ENCODE measurements at regions not wholly inside any gene's neighbourhood (a gene's known extent, or its start where the extent isn't known, plus 50 kb on each side); places are given as distances from the start of the nearest gene placed in this dataset.
"Not testable (repeated sequence)": the region's sequence is repeated elsewhere in the genome, so short reads cannot be mapped to it uniquely, and the experiment has no call there.

DNA sequence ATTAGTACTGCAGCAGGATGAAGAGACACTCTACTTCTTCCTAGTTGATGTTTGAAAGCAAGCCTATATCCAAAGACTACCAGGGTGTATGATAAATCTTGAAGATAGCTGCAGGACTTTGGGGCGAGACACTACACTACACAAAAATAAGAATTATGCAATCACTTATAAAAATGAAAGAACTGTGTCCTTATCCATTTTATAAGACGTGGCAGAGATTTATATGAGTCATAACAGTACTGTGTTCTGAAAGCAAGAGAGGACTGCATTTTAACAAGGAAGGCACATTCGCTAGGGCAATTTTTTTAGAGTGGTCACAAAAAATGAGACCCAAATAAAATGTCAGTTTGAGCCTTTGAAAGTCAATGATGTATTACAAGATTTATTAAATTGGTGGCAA, 617.0 kb upstream of the LINC00305 start:
- H3K27ac ChIP-seq (ENCODE audit: low read length), result no peak overlapping the region
- no peaks in the 10 kb centered on the region for H3K9me3 ChIP-seq (ENCODE audit: control insufficient read depth, low read depth, low read length)

DNA sequence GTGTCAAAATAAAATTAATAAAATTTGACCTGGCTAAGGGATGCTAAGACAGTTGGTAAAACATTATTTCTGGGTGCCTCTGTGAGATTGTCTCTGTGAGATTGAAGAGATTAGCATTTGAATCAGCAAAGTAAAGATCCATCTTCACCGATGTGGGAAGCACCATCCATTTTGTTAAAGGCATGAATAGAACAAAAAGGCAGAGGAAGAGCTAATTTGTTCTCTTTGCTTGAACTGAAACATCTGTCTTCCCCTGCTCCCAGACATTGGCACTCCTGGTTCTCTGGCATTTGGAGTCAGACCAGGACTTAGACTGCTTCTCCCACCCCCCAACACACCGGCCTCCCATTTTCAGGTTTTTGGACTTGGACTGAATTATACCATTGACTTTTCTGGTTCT, 603.8 kb upstream of the LINC00305 start:
- Histone ChIP-seq H3K36me3 (ENCODE audit: control insufficient read depth, low read depth, low read length) (no peaks in the 10 kb centered on the region), H3K27ac (ENCODE audit: low read length) (no peak overlapping the region), H3K4me3 (ENCODE audit: low read length) (no peak overlapping the region), H3K9ac (ENCODE audit: low read length) (no peak overlapping the region), H3K9me3 (ENCODE audit: control insufficient read depth, low read depth, low read length) (no peaks in the 10 kb centered on the region), H3K27me3 (ENCODE audit: control insufficient read depth, insufficient read depth, low read length) (no peaks in the 10 kb centered on the region), H3K4me1 (ENCODE audit: control insufficient read depth, low read depth, low read length) (peaks cover 15% of the 10 kb centered on the region)

More for the DNA sequence above, 617.0 kb upstream of the LINC00305 start:
- Histone ChIP-seq H3K4me3 (ENCODE audit: low read length) (no peak overlapping the region), H3K27me3 (ENCODE audit: control insufficient read depth, insufficient read depth, low read length) (no peaks in the 10 kb centered on the region), H3K36me3 (ENCODE audit: control insufficient read depth, low read depth, low read length) (no peaks in the 10 kb centered on the region), H3K4me1 (ENCODE audit: control insufficient read depth, low read depth, low read length) (no peaks in the 10 kb centered on the region), H3K9ac (ENCODE audit: low read length) (no peak overlapping the region)

DNA sequence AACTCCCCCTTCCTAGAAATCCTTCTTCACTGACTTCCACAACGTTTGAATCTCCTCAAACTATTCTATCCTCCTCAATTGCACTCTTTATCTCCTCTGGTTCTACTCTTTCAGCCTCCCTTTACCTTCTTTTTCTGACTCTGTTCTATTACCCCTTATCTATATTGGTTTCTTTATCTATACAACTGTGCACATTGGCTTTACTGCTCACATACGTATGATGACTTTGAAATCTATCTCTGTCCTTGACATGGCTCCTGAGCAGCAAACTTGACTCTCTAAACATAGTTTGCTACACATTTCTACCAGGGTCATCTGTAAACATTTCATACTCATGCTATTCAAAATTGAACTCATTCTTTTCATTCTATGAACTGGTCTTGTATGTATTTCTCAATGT, 601.0 kb upstream of the LINC00305 start:
- H3K9ac ChIP-seq (ENCODE audit: low read length), result no peak overlapping the region
- no peak overlapping the region for H3K27ac ChIP-seq (ENCODE audit: low read length)
- no peaks in the 10 kb centered on the region for H3K36me3 ChIP-seq (ENCODE audit: control insufficient read depth, low read depth, low read length)
- H3K4me1 ChIP-seq (ENCODE audit: control insufficient read depth, low read depth, low read length), result peaks cover 15% of the 10 kb centered on the region
- H3K27me3 ChIP-seq (ENCODE audit: control insufficient read depth, insufficient read depth, low read length), result no peaks in the 10 kb centered on the region
- H3K4me3 ChIP-seq (ENCODE audit: low read length), result no peak overlapping the region
- H3K9me3 ChIP-seq (ENCODE audit: control insufficient read depth, low read depth, low read length), result no peaks in the 10 kb centered on the region

DNA sequence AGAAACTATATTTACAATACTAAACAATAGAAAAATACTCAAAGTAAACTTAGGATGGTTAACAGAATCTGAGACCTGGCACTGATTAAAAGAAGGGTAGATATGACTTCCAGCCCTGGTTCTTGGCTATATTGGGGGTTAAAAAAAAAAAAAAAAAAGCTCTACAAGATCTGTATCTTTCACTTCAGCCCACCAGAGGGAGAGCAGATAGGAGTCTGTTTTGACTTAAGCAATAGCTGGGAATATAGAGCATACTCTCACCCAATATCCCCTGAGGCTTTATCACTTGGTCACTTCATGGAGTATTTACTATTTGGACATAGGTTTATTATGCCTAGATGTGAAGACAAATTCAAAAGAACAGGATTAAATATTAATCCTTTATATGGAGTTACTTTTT, 598.9 kb upstream of the LINC00305 start:
- Histone ChIP-seq H3K36me3 (ENCODE audit: control insufficient read depth, low read depth, low read length) (no peaks in the 10 kb centered on the region), H3K27me3 (ENCODE audit: control insufficient read depth, insufficient read depth, low read length) (no peaks in the 10 kb centered on the region), H3K4me3 (ENCODE audit: low read length) (no peak overlapping the region), H3K9me3 (ENCODE audit: control insufficient read depth, low read depth, low read length) (no peaks in the 10 kb centered on the region), H3K4me1 (ENCODE audit: control insufficient read depth, low read depth, low read length) (peaks cover 6% of the 10 kb centered on the region), H3K27ac (ENCODE audit: low read length) (no peak overlapping the region), H3K9ac (ENCODE audit: low read length) (no peak overlapping the region)

DNA sequence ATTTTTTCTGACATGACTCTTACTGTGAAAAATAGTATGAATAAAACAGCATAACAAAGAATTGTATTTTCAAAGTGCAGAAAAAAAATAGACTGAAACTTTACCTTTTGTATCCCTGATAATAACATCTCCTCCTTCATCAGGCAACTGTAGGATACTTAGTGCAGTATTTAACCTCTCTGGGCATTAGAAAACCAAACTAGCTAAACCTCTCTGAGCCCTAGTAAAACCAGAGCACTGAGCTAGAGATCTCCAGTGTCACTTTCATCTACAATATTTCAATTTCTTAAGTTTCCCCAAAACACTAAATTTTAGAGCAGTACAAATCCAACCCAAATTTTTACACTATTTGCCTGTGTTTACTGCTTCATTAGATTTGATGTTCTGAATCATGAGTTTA, 594.0 kb upstream of the LINC00305 start:
- H3K9me3 ChIP-seq (ENCODE audit: control insufficient read depth, low read depth, low read length), result no peaks in the 10 kb centered on the region
- H3K36me3 ChIP-seq (ENCODE audit: control insufficient read depth, low read depth, low read length), result no peaks in the 10 kb centered on the region
- H3K4me1 ChIP-seq (ENCODE audit: control insufficient read depth, low read depth, low read length), result no peaks in the 10 kb centered on the region
- H3K27ac ChIP-seq (ENCODE audit: low read length), result no peak overlapping the region
- no peak overlapping the region for H3K4me3 ChIP-seq (ENCODE audit: low read length)
- no peak overlapping the region for H3K9ac ChIP-seq (ENCODE audit: low read length)
- no peaks in the 10 kb centered on the region for H3K27me3 ChIP-seq (ENCODE audit: control insufficient read depth, insufficient read depth, low read length)

DNA sequence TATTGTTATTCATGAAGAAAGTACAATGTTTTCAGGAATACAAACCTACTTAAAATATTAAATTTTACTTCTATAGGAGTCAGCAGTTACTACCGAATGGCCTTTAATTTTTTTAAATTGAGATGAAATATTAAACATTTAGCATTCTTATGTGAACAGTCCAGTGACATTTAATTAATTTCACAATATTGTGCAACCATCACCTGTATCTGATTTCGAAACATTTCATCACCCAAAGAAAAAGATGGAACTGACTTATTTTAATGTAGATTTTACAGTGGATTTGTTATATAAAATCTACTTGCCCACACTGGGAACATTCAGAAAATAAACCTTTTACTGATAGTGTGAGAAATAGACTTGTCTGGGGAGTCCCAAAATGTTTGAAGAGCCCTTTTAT, 585.2 kb upstream of the LINC00305 start:
- H3K9ac ChIP-seq (ENCODE audit: low read length), result no peak overlapping the region
- no peaks in the 10 kb centered on the region for H3K36me3 ChIP-seq (ENCODE audit: control insufficient read depth, low read depth, low read length)
- no peak overlapping the region for H3K4me3 ChIP-seq (ENCODE audit: low read length)
- no peaks in the 10 kb centered on the region for H3K9me3 ChIP-seq (ENCODE audit: control insufficient read depth, low read depth, low read length)
- no peak overlapping the region for H3K27ac ChIP-seq (ENCODE audit: low read length)
- no peaks in the 10 kb centered on the region for H3K4me1 ChIP-seq (ENCODE audit: control insufficient read depth, low read depth, low read length)
- H3K27me3 ChIP-seq (ENCODE audit: control insufficient read depth, insufficient read depth, low read length), result no peaks in the 10 kb centered on the region

DNA sequence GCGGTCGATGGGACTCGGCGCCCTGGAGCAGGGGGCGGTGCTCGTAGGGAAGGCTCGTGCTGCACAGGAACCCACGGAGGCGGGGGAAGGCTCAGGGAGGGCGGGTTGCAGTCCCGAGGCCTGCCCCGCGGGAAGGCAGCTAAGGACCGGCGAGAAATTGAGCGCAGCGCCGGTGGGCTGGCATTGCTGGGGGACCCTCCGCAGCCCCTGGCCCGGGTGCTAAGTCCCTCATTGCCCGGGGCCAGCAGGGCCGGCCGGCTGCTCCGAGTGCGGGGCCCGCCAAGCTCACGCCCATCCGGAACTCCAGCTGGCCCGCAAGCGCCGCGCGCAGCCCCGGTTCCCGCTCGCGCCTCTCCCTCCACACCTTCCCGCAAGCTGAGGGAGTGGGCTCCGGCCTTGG, 576.8 kb upstream of the LINC00305 start:
- not testable (repeated sequence) for H3K4me1 ChIP-seq (ENCODE audit: control insufficient read depth, low read depth, low read length); H3K36me3 ChIP-seq (ENCODE audit: control insufficient read depth, low read depth, low read length); H3K27me3 ChIP-seq (ENCODE audit: control insufficient read depth, insufficient read depth, low read length); H3K9ac ChIP-seq (ENCODE audit: low read length); H3K27ac ChIP-seq (ENCODE audit: low read length); H3K4me3 ChIP-seq (ENCODE audit: low read length); H3K9me3 ChIP-seq (ENCODE audit: control insufficient read depth, low read depth, low read length)

DNA sequence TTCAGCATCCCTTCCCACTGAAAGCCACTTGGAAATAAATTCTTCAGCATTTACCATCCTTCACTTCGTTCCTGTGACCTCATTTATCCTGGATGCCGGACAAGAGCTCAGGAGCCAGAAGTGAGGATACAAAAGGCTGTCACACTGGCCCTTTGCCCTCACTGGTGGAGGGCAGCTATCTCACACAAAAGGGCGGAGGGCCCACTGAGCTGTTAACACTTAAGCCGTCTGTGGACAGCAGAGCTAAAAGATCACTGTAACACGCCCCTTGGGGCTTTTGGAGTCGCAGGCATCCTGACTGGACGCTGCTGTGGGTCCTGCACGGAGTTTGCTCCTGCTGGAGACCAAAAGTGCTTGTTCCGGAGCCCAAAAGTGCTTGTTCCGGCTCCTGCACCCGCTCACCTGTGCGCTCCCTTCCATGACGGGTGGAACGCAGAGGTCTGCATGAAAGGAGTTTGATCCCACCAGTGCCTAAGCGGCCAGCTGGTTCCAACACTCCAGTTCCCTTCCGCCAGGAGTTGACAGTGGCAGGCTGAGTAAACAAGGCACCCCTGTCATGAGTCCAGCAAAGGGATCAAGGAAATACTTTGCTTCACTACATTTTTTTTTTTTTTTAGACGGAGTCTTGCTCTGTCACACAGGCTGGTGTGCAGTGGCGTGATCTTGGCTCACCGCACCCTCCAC, 572.0 kb upstream of the LINC00305 start:
- Histone ChIP-seq H3K4me1 (ENCODE audit: control insufficient read depth, low read depth, low read length) (no peaks in the 10 kb centered on the region), H3K4me3 (ENCODE audit: low read length) (no peak overlapping the region), H3K36me3 (ENCODE audit: control insufficient read depth, low read depth, low read length) (no peaks in the 10 kb centered on the region), H3K9me3 (ENCODE audit: control insufficient read depth, low read depth, low read length) (no peaks in the 10 kb centered on the region), H3K9ac (ENCODE audit: low read length) (no peak overlapping the region), H3K27ac (ENCODE audit: low read length) (no peak overlapping the region), H3K27me3 (ENCODE audit: control insufficient read depth, insufficient read depth, low read length) (no peaks in the 10 kb centered on the region)

DNA sequence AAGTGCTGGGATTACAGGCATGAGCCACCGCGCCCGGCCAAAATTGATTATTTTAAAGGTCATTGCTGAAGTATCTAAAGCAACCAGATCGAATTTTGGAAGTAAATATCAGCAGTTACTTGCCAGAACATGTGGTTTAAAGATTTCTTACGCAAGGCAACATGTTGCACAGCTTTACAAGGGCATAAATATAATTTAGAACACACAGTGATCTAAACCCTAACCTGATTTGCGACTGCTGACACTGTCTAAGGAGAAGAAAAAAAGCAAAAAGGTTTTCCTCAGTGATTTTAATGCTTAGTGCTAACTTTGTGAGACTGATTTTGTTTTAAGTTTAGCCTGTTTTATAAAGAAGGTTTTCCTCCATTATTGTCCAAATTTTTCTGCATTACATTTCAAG, 569.9 kb upstream of the LINC00305 start:
- Histone ChIP-seq H3K9me3 (ENCODE audit: control insufficient read depth, low read depth, low read length) (no peaks in the 10 kb centered on the region), H3K4me3 (ENCODE audit: low read length) (no peak overlapping the region), H3K27me3 (ENCODE audit: control insufficient read depth, insufficient read depth, low read length) (no peaks in the 10 kb centered on the region), H3K36me3 (ENCODE audit: control insufficient read depth, low read depth, low read length) (no peaks in the 10 kb centered on the region), H3K9ac (ENCODE audit: low read length) (no peak overlapping the region), H3K27ac (ENCODE audit: low read length) (no peak overlapping the region), H3K4me1 (ENCODE audit: control insufficient read depth, low read depth, low read length) (peaks cover 6% of the 10 kb centered on the region)

DNA sequence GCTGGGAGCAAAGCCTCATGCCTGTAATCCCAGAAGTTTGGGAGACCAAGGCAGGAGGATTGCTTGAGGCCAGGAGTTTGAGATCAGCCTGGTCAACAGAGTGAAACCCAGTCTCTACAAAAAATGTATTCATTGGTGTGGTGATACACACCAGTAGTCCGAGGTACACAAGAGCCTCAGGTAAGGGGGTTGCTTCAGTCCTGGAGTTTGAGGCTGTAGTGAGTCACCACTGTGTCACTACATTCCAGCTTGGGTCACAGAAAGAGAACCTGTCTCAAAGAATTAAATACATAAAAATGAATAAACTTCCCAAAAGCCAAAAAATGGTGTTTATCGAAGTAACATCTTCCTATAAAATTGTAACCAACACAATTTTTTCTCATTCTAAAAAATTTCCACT, 568.1 kb upstream of the LINC00305 start:
- Histone ChIP-seq H3K9me3 (ENCODE audit: control insufficient read depth, low read depth, low read length) (no peaks in the 10 kb centered on the region), H3K27ac (ENCODE audit: low read length) (no peak overlapping the region), H3K4me1 (ENCODE audit: control insufficient read depth, low read depth, low read length) (peaks cover 6% of the 10 kb centered on the region), H3K4me3 (ENCODE audit: low read length) (no peak overlapping the region), H3K27me3 (ENCODE audit: control insufficient read depth, insufficient read depth, low read length) (no peaks in the 10 kb centered on the region), H3K9ac (ENCODE audit: low read length) (no peak overlapping the region), H3K36me3 (ENCODE audit: control insufficient read depth, low read depth, low read length) (no peaks in the 10 kb centered on the region)

DNA sequence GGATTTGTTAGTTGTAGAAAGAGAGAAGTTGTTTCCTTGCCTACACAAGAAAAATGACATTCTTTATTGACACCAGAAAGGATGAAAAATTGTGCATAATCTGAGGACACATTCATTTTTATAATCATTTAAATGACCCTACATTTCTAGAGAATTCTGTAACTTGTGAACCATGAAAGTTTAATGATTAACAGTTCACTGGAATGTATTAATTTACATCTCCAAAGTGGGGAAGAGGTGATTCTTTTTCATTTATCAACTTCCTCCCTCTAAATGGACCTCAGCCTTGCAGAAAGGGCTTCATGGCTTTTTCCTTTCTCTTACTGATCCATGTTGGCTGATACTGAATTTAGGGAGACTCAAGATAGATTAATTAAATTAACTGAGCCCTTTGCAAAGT, 565.2 kb upstream of the LINC00305 start:
- no peaks in the 10 kb centered on the region for H3K27me3 ChIP-seq (ENCODE audit: control insufficient read depth, insufficient read depth, low read length)
- H3K36me3 ChIP-seq (ENCODE audit: control insufficient read depth, low read depth, low read length), result no peaks in the 10 kb centered on the region
- peaks cover 6% of the 10 kb centered on the region for H3K4me1 ChIP-seq (ENCODE audit: control insufficient read depth, low read depth, low read length)
- no peak overlapping the region for H3K9ac ChIP-seq (ENCODE audit: low read length)
- H3K27ac ChIP-seq (ENCODE audit: low read length), result no peak overlapping the region
- no peak overlapping the region for H3K4me3 ChIP-seq (ENCODE audit: low read length)
- no peaks in the 10 kb centered on the region for H3K9me3 ChIP-seq (ENCODE audit: control insufficient read depth, low read depth, low read length)

DNA sequence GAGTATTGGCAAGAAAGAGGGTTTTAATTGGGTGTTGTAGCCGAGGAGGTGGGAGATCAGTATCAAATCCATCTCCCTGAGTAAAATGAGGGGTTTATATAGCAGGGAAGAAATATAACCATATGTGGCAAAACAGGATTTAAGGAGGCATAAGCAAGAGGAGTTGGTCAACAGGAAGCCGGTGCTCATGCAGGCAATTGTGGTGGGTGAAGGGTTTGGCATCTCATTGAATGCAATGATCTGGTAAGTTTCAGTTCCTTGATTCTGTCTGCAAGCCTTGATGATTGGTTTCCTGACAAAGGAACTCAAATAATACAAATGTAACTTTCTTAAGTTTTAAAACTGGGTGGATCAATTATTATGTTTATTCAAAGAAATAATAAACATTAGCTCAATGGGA, 564.4 kb upstream of the LINC00305 start:
- Histone ChIP-seq H3K27me3 (ENCODE audit: control insufficient read depth, insufficient read depth, low read length) (no peaks in the 10 kb centered on the region), H3K4me3 (ENCODE audit: low read length) (no peak overlapping the region), H3K9ac (ENCODE audit: low read length) (no peak overlapping the region), H3K4me1 (ENCODE audit: control insufficient read depth, low read depth, low read length) (peaks cover 6% of the 10 kb centered on the region), H3K9me3 (ENCODE audit: control insufficient read depth, low read depth, low read length) (no peaks in the 10 kb centered on the region), H3K36me3 (ENCODE audit: control insufficient read depth, low read depth, low read length) (no peaks in the 10 kb centered on the region), H3K27ac (ENCODE audit: low read length) (no peak overlapping the region)
